Hematopoietic multipotent progenitor cell treated with erythropoietin and hydrocortisone succinate and interleukin-3 and kit ligand, for 8 days (in vitro differentiated cells): ENCODE measurements at regions not wholly inside any gene's neighbourhood (a gene's known extent, or its start where the extent isn't known, plus 50 kb on each side); places are given as distances from the start of the nearest gene placed in this dataset.

Experiments used
- DNase-seq: peaks from one replicate; pipeline ENCODE4 v3.0.0-alpha.2; 2015

DNA sequence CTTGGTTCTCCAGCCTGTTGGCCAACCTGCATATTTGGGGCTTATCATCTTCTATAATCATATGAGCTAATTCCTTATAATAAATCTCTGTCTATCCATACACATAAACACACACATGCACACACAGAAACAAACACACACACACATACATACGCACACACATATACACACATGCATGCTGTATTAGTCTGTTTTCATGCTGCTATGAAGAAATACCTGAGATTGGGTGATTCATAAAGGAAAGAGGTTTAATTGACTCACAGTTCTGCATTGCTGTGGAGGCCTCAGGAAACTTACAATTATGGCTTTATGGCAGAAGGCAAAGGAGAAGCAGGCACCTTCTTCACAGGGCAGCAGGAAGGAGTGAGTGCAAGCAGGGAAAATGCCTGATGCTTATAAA is 707.4 kb upstream of the CDH2 start:
- DNase-seq, result no peak

DNA sequence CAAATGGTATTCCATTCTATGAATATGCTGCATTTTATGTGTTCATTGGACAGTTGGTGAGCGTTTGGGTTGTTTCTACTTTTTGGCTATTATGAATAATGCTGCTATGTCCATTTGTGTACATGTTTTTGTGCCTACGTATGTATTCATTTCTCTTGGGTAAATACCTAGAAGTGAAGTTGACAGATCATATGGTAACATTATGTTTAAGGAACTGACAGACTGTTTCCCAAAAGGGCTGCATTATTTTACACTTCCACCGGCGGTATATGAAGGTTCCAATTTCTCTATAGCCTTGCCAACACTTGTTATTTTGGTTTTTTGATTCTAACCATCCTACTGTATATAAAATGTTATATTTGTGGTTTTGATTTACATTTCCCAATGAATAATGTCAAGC is 703.9 kb upstream of the CDH2 start:
- DNase-seq, result no peak

DNA sequence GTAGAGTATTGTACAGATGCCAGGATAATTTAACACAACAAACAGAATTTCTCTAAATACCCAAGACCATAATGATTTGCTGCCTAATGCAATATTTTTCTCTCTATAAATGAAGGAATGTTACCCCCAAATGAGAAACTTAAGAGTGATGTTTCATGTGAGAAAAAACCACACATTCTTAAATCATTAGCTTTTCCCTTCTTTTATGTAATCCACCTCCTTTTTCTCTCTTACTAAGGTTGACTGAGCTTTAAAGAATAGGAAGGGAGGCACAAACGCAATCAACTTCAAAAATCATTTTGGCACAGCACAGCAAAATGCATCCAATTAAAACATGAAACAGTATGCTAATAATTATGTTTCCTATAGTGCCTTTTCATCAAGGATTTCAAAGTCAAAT is 698.1 kb upstream of the CDH2 start:
- no peak for DNase-seq

DNA sequence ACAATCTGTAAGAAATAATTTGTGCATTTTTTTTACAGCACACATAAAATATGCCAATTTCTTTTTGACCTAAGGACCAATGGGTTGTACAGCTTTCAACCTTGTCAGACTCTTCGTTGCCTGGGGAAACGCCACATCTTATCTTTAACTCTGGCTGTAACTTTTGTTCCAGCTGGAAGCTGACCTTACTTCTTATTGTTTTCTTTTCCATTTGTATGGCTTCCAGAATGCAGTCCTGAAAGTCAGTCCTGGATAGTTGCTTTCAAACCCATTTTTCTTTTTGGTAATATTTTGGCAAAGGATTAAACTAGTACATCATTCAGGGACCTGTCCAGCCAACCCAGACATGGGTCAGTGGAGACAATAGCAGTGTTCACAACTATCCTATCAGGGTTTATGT is 686.5 kb upstream of the CDH2 start:
- no peak for DNase-seq

DNA sequence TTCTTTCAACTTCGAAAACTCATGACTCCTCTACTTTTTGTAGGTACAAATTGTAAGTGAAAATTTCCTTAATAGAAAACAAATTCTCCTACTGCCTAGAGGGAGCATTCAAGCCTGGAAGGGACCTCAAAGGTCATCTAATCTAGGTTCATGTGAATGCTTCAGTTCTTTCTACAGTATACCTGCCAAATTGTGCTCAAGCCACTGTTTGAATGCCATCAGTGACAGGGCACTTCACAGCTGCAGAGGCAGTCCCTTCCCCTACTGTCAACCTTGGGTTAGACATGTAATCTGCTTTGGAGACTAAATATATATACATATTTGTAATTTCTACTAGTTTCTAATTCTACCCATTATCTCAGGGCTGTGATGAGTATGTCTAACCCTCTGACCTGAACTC is 681.3 kb upstream of the CDH2 start:
- DNase-seq, result no peak

DNA sequence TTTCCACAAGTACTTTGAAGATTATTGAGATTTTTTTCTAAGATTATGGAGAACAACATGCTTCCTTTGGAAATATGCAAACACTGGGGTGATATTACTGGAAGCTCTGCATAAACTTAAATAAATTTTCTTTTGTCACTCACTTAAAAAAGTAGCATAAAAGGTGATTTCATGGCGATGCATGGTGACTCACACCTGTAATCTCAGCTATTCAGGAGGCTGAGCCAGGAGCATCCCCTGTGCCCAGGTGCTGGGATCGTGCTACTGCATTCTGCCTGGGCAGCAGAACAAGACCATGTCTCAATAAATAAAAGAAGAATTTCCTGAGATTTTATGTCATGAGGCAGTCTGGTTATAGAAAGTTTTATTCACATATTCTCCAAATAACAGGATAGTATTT is 679.1 kb upstream of the CDH2 start:
- DNase-seq, result no peak

DNA sequence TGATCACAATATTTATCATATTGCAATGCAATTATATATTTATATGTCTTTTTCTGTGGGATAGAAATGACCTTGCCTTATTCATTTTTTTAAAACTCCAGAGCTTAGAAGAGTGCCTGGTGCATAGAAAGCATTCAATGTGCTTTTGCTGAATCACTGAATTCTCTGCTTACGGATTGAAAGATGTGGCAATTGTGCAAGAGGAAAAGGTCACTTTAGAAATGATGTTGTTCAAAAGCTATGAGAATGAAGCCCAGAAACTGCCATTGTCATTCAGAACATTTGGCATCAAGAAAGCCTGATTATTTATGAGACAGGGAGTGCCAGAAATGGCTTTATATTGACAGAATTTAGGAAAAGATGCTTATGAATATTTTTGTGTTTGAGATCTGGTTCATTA is 678.6 kb upstream of the CDH2 start:
- no peak for DNase-seq

DNA sequence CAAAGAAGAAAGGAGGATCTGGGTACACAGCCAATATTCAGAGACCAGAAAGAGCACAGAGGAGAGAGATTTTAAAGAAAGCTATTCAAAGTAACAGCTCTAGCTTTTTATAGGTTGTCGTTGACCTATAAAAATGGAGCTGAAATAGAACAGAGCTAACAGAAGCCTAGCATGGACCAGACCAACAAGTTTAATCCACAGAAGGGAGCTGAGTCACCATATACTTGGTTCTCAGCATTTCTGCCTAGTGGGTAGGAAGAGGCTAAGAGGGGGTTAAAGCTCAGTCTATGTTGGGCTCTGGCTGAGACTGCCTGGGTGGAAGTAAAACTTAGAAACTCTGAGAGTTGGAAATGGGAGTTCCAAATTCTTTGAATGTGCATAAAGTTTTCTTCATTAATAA is 678.0 kb upstream of the CDH2 start:
- DNase-seq, result no peak

DNA sequence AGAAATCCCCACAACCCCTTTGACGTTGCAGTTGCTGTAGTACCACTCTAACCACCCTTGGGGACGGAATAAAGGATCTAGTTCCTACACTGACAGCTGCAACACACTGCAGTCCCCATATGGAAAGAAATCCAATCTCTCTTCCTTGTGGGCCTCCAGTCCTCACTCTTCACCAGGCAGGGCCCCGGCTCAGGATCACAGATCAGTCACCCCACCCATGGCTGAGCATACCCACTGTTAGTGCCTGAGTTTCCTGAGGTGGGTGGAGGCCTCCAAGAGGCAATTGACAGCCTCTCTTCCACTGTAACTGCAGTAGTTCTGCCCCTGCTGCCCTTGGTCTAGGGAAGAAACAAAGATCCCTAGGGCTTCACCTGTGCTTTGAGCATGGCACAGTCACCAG is 670.0 kb upstream of the CDH2 start:
- no peak for DNase-seq

DNA sequence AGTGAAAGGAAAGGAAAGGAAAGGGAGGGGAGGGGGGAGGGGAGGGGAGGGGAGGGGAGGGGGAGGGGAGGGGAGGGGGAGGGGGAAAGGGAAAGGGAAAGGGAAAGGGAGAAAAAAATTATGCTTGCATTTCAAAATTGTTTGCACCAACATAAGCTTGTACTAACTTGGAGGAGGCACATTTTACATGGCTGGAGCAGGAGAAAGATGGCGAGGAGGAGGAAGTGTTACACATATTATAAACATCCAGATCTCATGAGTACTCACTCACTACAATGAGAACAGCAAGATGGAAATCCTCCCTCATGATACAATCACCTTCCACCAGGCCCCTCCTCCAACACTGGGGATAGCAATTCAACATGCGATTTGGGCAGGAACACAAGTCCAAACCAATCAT is 660.2 kb upstream of the CDH2 start:
- DNase-seq, result no peak

DNA sequence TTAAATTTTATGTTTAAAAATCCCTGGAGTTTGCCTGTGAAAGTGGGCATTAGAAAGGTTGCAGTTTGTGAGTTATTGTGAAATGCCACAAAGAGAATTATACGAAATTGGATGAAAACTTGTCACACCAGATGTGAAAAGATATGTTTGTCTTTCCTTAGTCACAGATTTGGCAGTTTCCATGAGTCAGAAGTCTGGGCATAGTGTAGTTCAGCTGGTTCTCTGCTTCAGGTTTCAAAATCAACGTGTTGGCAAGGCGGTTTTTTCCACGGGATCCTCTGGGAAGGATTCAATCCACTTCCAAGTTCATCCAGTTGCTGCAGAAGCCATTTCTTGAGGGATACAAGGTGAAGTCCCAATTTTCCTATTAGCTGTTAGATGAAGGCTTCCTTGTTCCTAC is 658.0 kb upstream of the CDH2 start:
- DNase-seq, result no peak

DNA sequence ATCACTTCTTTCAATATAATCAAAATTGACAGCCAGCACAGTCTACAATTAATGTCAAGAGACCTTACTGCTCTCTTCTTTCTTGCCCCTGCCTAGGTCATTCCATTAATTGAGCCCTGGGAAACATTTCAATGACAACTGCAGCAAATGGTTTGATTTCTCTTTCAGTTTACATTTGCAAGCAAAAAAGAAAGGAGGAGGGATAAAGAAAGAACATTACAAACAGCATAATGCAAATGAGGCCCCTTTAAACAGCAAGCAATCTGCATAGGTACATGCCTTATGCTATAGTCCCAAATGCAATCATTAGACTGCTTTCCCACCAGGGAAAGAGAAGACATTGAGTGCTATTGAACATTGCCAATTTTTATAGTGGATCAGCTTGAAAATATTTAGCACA is 655.0 kb upstream of the CDH2 start:
- no peak for DNase-seq

DNA sequence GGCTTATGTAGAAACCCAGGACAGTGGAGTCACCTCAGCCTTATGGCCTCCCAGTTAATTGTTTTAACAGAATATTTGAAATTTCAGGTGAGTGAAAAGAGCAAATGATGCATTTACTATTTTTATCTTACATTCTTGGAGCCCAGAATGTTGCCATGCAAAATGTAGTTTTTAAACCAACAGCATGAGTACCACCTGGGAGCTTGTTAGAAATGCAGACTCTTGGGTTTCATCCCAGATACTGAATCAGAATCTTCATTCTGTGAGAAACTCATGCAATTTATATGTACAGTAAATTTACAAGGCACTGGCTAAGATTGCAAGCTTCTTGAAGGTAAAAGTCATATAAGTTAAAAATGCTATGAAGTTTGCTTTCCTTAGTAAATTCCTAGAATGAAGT is 654.5 kb upstream of the CDH2 start:
- DNase-seq, result no peak

DNA sequence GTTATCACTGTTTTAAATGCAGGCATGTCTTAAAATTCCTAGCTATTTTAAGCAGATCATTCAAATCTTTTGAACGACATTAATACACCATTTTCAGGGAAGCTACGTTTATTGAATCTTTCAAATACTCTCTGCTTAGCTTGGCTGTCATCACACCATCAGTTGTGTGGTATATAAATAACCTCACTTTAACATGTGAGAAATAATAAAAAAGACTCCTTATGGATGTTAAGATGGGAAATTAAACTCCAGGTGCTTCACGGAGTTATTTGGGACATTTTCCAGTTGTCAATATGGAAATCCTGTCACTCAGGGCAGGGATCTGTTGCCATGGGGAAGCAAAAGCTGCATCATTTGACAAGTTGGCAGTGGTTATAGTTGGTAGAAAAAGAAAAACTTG is 649.2 kb upstream of the CDH2 start:
- DNase-seq, result no peak

DNA sequence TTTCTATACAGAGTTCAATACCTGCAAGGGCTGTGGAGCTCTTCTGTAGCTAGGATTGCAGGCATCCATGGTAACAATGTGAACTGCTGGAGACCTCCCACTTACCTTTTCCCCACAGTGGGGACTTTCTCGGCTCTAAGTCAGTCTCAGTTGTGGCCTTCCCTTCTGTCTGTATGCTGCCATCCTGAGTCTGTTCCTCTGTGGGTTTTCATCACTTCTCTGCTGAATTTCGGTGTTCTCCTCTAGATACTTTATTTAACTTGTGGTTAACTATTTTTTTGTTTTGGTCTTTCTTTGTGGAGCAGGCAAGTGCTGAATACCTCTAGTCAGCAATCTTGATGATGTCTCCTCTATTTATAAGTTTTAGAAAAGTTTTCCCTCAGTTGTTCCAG is 647.2 kb upstream of the CDH2 start:
- no peak for DNase-seq

DNA sequence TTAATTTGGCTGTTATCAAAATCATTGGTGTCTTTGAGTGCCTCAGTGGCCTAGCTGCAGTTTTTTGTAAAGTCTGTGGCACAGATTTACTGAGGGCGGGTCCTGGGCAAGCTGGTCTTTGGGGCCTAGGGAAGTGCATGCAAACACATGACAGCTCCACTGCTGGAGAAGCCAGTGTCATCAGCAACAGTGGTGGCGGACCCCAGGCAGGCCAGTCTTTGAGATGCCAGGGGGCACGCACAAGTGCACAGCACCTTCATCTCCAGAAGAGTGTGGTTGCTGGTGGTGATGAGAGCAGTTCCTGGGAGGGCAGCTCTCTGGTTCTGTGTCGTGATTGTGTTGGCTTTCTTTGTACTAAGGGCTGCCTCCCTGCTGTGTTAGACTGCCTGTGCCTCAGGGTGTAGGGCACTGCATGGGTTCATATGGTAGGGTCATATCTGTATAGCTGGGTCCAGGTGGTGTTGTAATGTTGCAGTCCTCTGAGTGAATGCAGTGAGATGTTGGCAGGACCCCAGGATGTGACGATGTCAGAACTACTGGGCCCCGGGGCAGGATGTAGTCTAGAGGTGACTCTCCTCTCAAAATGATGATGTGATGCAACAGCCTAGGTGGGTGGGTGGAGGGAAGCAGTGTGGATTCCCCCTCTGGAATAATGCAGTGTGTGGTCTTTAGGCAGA is 646.7 kb upstream of the CDH2 start:
- no peak for DNase-seq

DNA sequence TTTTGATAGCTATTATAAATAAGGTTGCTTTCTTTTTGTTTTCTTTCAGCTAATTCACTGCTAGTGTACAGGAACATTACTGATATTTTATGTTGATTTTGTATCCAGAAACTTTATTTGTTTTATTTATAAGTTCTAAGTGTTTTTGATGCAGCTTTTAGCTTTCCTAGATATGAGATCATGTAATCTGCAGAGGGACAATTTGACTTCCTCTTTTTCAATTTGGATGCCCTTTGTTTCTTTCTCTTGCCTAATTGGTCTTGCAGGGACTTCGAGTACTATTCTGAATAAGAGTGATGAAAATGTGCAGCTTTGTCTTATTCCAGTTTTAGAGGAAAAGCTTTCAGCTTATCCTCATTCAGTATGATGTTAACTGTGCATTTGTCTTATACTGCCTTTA is 643.4 kb upstream of the CDH2 start:
- no peak for DNase-seq

DNA sequence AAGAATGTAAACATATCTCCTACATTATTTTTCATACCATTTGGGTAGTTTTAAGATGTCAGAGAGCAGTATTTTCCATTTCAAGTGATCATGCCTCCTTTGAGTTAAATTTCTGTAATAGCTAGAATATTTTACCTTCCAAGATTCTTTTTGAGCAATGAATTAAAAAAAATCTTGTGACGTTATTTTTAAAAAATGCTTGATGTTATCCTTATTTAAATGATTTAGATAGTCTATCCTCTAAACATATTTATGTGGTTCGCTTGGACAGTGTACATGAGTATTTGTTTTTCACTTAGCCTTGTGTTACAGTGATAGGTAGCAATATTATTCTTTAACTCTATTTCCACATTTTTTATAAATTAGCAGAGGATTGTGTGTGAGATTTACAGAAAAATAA is 639.2 kb upstream of the CDH2 start:
- DNase-seq, result no peak

DNA sequence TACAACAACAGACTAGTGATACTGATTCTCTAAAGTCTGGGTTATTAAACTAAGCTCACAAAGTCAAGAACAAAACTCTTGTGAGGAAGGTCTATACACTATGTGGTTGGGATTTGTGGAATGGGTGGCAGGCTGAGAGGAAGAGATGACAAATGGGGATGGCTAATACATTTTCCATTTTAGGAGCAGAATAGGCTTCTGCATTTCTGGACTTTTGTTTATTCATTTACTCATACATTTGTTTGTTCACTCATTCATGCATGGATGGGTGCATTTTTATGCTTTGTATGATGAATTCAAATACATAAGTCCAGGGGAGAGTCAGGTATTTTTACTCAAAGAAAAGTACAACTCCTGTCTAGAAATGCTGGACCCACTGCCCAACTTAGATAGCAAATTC is 637.4 kb upstream of the CDH2 start:
- DNase-seq, result no peak

DNA sequence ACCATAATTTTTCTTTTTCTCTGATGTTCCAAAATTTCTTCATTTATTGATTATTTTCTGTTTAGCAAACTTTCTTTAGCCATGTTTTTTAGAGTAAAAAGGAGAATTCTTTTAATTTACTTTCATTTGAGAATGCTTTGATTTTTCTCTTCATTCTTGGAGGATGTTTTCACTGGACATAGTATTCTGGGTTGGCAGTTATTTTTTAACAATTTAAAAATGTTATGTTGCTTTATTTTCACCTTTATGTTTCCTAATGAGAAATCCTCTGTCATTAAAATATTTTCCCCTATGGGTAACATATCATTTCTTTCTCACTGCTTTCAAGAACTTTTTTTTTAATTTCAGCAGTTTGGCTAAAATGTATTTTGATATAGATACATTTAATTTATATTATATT is 631.4 kb upstream of the CDH2 start:
- DNase-seq, result no peak

DNA sequence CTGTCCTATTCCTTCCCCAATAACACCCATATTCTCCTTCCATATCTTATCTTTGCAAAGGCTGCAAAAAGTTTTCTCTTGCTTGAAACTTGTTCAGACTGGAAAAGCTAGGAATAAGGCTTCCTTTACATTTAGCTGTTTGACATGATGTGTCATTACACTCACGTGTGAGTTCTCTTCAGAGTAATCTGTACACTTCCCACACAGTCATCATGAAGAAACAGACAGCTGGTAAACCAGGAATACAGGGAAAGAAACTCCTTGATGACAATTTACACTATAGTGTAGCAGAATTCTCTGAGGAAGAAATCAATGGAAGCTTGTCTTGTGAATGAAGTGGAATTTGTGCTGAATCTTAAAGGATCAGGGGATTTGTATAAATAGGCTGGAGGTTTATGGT is 628.6 kb upstream of the CDH2 start:
- no peak for DNase-seq

DNA sequence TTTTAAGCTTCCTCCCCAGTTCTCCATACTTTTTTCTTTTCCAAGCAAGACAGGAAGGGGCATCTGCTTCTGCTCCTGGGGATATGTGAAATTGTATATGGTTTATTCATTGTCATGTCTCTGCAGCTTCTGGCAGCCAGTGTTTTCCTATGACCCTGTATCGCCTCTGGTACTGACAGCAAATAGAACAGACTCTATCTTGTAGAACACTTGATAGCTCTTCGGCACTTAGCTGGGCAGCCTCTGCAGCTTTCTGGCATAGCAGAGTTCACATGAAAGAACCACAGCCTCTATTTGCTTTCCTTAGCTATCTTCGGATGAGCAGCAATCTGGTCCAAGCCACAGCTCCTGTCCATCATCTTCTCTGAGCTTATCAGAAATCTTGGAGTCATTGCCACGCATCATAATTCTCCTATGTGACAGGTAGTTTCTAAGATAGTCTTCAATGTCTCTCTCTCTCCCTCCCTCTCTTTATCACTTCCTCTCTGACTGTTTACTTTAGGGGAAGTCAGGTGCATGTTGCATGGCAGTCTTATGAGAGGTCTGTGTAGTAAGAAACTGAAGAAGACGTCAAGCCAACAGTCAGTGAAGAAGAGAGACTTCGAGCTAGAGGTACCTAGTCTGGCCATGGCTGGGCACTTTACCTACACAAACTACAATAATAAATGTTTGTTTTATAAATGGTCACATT is 627.7 kb upstream of the CDH2 start:
- DNase-seq, result no peak

DNA sequence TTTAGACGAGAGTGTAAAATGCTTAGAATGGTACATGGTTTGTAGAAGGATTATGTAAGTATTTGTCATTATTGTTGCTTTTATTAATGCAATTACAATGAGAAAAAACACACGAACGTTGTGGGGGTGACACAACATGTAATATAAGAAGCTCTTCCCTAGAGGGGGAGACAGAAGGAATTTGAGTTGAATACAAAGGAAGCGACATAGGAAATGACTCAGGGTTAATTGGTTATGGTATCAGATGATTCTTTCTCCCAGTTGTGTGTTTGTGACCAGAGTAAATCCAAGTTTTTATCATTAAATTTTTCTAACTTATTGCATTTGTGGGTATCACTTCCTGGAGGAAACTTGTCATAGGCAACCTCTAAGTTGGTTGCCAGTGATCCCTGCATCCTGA is 625.6 kb upstream of the CDH2 start:
- no peak for DNase-seq

DNA sequence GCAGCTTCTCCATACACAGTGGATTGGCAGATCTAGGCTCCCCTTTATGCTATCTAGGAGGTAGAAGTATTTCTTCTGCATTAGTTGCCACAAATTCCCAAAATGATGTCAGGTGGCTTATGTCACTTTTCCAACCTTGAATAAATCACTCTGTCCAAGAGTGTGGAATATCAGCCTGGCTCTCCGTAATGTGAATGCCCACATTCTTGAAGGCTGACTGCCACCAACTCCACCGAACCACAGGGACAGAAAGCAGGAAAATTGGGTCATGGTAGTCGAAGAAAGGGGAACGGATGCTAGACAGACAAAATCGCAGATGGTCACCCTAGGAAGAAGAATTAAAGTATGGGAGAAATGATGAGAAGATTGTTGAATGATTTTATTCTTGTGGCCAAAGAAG is 624.9 kb upstream of the CDH2 start:
- no peak for DNase-seq
